Mucosa of descending colon (tissue), 3 donors: ENCODE measurements at regions not wholly inside any gene's neighbourhood (a gene's known extent, or its start where the extent isn't known, plus 50 kb on each side); places are given as distances from the start of the nearest gene placed in this dataset.

Source experiments
- ATAC-seq: fragments of 200-7000 bp; cut with Tn5 transposase; one replicate; pipeline ENCODE4 v1.9.1; 2020; ENCODE audit warnings: mild to moderate bottlenecking, moderate library complexity
- DNase-seq, 3 donors: peaks; one replicate each; pipeline ENCODE4 v3.0.0-alpha.2; 2020
- H3K36me3 ChIP-seq: fragments of 200-600 bp; one replicate; pipeline ENCODE4 v1.8.0; 2021; ENCODE audit warnings: low read depth, mild to moderate bottlenecking
- H3K4me1 ChIP-seq: fragments of 200-600 bp; one replicate; pipeline ENCODE4 v1.8.0; 2021; ENCODE audit warnings: low read depth, mild to moderate bottlenecking
- H3K4me3 ChIP-seq: fragments of 200-600 bp; one replicate; pipeline ENCODE4 v1.8.0; 2021; ENCODE audit warnings: mild to moderate bottlenecking
- H3K9me3 ChIP-seq: fragments of 200-600 bp; one replicate; pipeline ENCODE4 v1.8.0; 2021; ENCODE audit warnings: mild to moderate bottlenecking
- CTCF ChIP-seq: fragments of 200-600 bp; IDR thresholded peaks from one replicate; pipeline ENCODE4 v1.8.0; 2022; ENCODE audit warnings: antibody characterized with exemption, mild to moderate bottlenecking
- intact Hi-C, 2 donors: fragments of 100-400 bp; cut with DNase I in 1 of 2; cut with micrococcal nuclease in 1 of 2; formaldehyde crosslinking; loops; one replicate each; pipeline versions ENCODE4 v1.11.0 to v1.11.1; 2022; cut with DNase I, micrococcal nuclease
- donor health status: DM: no; HTN: no; CAD: no; lungs with moderate emphysema.
- donor health status: DM: no; HTN: no; CAD: no.
- donor health status: DM: no; HTN: yes; CAD: no.

- intact Hi-C loops = loop anchor here in 1 of 2 donors (5.0 kb wide), 1 partner anchor 190 kb away; no protein-coding TSS in a partner anchor
- Histone ChIP-seq H3K4me1 (no peaks in the 10 kb centered on the region), H3K4me3 (no peak overlapping the region), H3K9me3 (no peaks in the 10 kb centered on the region), H3K36me3 (no peaks in the 10 kb centered on the region)
- no peak for ATAC-seq
- no peak for DNase-seq
- TF ChIP-seq CTCF = no peak
Observed at GRCh38 chr7:31442626-31443025, 71.3 kb upstream of the ITPRID1 start.

GRCh38 chr7:31443457-31443856 lies 70.4 kb upstream of the ITPRID1 start:
- Histone ChIP-seq H3K9me3 (no peaks in the 10 kb centered on the region), H3K36me3 (no peaks in the 10 kb centered on the region), H3K4me3 (no peak overlapping the region), H3K4me1 (no peaks in the 10 kb centered on the region)
- DNase-seq (peak in 1 of 3 donors; percentile 12), ATAC-seq (peak; percentile 94)
- intact Hi-C loops = loop anchor here in 1 of 2 donors (5.0 kb wide), 1 partner anchor 189 kb away; no protein-coding TSS in a partner anchor
- TF ChIP-seq CTCF = peak; percentile 67

- H3K36me3 ChIP-seq = no peaks in the 10 kb centered on the region
- no peak for TF ChIP-seq CTCF
- intact Hi-C loops = loop anchor here in 1 of 2 donors (5.0 kb wide), 1 partner anchor 188 kb away; no protein-coding TSS in a partner anchor
- H3K9me3 ChIP-seq = no peaks in the 10 kb centered on the region
- H3K4me1 ChIP-seq = no peaks in the 10 kb centered on the region
- ATAC-seq (peak; percentile 36), DNase-seq (no peak)
- no peak overlapping the region for H3K4me3 ChIP-seq
Observed at GRCh38 chr7:31444196-31444595, 69.7 kb upstream of the ITPRID1 start.

GRCh38 chr7:31445686-31446355 lies 68.1 kb upstream of the ITPRID1 start:
- TF ChIP-seq CTCF = no peak
- ATAC-seq (no peak), DNase-seq (no peak)
- no peak overlapping the region for H3K4me3 ChIP-seq
- H3K9me3 ChIP-seq = no peaks in the 10 kb centered on the region
- intact Hi-C loops = no loop called here
- H3K36me3 ChIP-seq = no peaks in the 10 kb centered on the region
- no peaks in the 10 kb centered on the region for H3K4me1 ChIP-seq

- DNase-seq = no peak
- Histone ChIP-seq H3K36me3 (no peaks in the 10 kb centered on the region), H3K9me3 (no peaks in the 10 kb centered on the region), H3K4me3 (no peak overlapping the region), H3K4me1 (no peaks in the 10 kb centered on the region)
- TF ChIP-seq CTCF = no peak
- intact Hi-C loops = no loop called here
- no peak for ATAC-seq
Observed at GRCh38 chr7:31448649-31449048, 65.2 kb upstream of the ITPRID1 start.
